Colonic mucosa (tissue), 4 donors: ENCODE measurements at regions not wholly inside any gene's neighbourhood (a gene's known extent, or its start where the extent isn't known, plus 50 kb on each side); places are given as distances from the start of the nearest gene placed in this dataset.

Source experiments
- DNase-seq: peaks from one replicate; pipeline ENCODE4 v3.0.0-alpha.2; 2020
- H3K27ac ChIP-seq: fragments of 200-600 bp; one replicate; pipeline ENCODE4 v1.8.0; 2021
- H3K27me3 ChIP-seq: fragments of 200-600 bp; one replicate; pipeline ENCODE4 v1.8.0; 2021
- H3K36me3 ChIP-seq: fragments of 200-600 bp; one replicate; pipeline ENCODE4 v1.8.0; 2021
- H3K4me1 ChIP-seq: fragments of 200-600 bp; one replicate; pipeline ENCODE4 v1.8.0; 2021; ENCODE audit warnings: mild to moderate bottlenecking
- H3K4me3 ChIP-seq: fragments of 200-600 bp; one replicate; pipeline ENCODE4 v1.8.0; 2021
- H3K9ac ChIP-seq, 2 donors: one replicate each; pipeline ENCODE4 v1.7.0; 2013; ENCODE audit warnings: control low read depth in 2 of 2, low read depth in 2 of 2, low read length in 2 of 2
- H3K9me3 ChIP-seq: fragments of 200-600 bp; one replicate; pipeline ENCODE4 v1.8.0; 2021
- intact Hi-C: fragments of 100-400 bp; cut with DNase I; formaldehyde crosslinking; loops from one replicate; pipeline ENCODE4 v1.14.1; 2022
- TF ChIP-seq, protein P1 (sequence below): fragments of 200-600 bp; IDR thresholded peaks from one replicate; pipeline ENCODE4 v1.8.0; 2022; ENCODE audit warnings: antibody characterized with exemption, mild to moderate bottlenecking
- donor health status: healthy.
- donor health status: DM: no; HTN: no; CAD: no.
- donor health status: DM: no; HTN: no; CAD: no.

DNA sequence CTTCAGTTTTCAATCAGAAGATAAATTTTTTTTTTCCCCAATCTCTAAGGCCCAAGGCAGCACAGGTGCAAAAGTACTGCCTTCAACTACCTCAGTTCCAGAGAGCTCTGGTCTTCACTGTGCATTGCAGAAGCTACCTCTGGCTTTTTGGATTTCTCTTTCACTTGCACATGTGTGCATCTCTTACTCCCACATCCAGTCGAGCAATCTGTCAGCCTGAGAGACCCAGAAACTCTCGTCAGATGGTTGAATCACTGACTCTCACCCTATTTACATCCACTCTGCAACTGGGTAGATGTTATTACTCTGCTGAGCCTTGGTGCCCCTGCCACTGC is 813.8 kb downstream of the NR2F2 start:
- no peak overlapping the region for H3K4me3 ChIP-seq
- no peak overlapping the region for H3K9ac ChIP-seq
- no peaks in the 10 kb centered on the region for H3K27me3 ChIP-seq
- no peaks in the 10 kb centered on the region for H3K9me3 ChIP-seq
- no peaks in the 10 kb centered on the region for H3K4me1 ChIP-seq
- H3K27ac ChIP-seq, result no peak overlapping the region
- no peaks in the 10 kb centered on the region for H3K36me3 ChIP-seq
- DNase-seq, result no peak
- intact Hi-C loops, result no loop called here
- TF ChIP-seq, protein P1, sequence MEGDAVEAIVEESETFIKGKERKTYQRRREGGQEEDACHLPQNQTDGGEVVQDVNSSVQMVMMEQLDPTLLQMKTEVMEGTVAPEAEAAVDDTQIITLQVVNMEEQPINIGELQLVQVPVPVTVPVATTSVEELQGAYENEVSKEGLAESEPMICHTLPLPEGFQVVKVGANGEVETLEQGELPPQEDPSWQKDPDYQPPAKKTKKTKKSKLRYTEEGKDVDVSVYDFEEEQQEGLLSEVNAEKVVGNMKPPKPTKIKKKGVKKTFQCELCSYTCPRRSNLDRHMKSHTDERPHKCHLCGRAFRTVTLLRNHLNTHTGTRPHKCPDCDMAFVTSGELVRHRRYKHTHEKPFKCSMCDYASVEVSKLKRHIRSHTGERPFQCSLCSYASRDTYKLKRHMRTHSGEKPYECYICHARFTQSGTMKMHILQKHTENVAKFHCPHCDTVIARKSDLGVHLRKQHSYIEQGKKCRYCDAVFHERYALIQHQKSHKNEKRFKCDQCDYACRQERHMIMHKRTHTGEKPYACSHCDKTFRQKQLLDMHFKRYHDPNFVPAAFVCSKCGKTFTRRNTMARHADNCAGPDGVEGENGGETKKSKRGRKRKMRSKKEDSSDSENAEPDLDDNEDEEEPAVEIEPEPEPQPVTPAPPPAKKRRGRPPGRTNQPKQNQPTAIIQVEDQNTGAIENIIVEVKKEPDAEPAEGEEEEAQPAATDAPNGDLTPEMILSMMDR, result no peak

DNA sequence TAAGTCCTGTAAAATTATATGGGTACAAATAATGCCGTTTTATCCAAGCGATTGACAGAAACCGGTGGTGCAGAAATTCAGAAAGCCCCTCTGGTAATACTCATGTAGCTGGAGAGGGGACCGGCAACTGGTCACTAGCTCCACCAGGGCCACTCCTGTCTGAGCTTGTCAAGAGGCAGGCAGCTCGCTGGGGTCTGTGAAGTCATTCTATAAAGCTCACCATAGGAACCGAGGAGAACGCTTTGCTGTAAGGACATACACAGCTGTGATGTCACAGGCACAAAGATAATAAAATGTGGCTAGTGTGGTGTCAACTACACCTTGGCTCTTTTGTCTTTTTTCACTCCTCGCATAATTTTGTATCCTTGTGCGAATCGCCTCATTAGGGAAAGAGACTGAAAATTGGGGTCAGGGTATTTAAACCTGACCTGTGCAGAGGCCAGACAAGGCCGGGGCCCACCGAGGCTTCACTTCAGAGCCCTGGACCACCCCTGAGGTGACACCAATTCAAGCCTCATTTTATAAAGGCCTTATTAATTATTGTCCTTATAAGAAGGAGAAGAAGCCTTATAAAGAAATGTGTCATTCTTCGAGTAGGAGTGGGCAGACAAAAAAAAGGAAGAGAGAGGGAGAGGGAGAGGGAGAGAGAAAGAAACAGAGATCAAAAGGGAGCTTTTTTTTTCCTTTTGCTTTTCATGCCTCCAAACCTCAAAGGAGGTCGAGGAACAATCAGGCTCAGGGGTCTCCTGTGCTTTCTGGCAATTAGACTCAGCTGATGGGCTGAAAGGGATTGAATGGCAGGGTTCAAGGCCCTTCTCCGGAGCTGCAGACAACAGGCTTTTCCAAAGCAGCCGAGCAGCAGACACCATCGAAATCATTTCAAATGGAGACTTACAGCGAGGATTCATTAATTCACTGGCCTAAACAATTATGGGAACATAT is 813.3 kb upstream of the ARRDC4 start:
- Histone ChIP-seq H3K27ac (no peak overlapping the region), H3K4me1 (no peaks in the 10 kb centered on the region), H3K9ac (no peak overlapping the region), H3K9me3 (no peaks in the 10 kb centered on the region), H3K27me3 (no peaks in the 10 kb centered on the region), H3K36me3 (no peaks in the 10 kb centered on the region), H3K4me3 (no peak overlapping the region)
- DNase-seq, result no peak
- TF ChIP-seq, protein P1, result no peak
- intact Hi-C loops, result no loop called here

DNA sequence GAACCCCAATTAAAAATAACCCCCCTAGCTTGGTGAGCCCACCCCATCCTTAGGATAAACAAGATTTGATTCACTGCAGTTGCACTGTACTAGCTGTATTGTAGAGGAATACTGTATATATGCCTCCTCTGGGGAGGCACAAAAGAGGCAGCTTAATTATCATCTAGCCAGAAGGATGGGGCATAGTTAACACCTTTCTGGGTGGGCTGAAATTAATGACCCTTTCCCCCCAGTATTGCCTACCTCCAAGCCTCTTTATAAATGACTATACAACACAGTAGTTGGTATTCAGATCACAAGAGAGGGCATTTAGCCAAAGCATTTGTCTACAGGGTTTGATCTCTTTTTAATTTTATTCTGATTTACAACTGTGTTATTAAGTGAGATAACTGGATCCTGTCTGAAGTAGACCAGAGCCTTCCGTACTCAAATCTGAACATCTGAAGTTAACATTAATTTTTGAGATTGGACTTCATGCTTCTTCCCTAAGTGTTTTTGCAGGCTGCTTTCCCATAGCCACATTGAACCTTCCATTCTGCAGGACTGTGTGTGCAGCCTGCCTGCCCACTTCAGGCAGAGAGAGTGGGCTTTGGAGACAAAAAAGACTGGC is 807.0 kb upstream of the ARRDC4 start:
- no peaks in the 10 kb centered on the region for H3K36me3 ChIP-seq
- no peaks in the 10 kb centered on the region for H3K9me3 ChIP-seq
- intact Hi-C loops, result no loop called here
- H3K27ac ChIP-seq, result no peak overlapping the region
- no peak overlapping the region for H3K4me3 ChIP-seq
- no peak for DNase-seq
- no peak overlapping the region for H3K9ac ChIP-seq
- no peaks in the 10 kb centered on the region for H3K27me3 ChIP-seq
- H3K4me1 ChIP-seq, result no peaks in the 10 kb centered on the region
- TF ChIP-seq, protein P1, result no peak

DNA sequence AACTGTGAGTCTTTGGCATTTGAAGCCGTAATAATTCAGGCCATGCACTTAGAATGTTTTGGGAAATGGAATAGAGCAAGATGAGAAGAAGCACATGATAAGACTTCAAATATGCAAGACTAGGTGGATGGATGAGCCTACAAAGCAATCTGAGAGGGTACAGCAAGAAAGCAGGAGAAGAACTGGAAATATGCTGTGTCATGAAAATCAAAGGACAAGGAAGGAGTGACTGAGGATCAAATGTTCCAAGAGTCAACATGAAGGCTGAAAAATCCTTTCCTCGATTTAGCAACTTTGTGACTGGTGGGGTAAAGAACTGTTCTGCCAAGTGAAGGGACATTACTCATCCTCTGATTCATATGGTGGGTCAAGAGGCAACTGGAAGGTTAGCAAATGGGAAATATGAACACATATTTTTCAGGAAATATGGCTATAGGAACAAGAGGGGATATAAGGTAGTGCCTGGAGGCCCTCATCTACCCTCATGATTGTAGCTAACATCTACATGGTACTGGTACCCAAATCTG is 803.7 kb upstream of the ARRDC4 start:
- Histone ChIP-seq H3K27ac (no peak overlapping the region), H3K27me3 (no peaks in the 10 kb centered on the region), H3K4me1 (no peaks in the 10 kb centered on the region), H3K9me3 (no peaks in the 10 kb centered on the region), H3K4me3 (no peak overlapping the region), H3K9ac (no peak overlapping the region), H3K36me3 (no peaks in the 10 kb centered on the region)
- no peak for DNase-seq
- intact Hi-C loops, result no loop called here
- TF ChIP-seq, protein P1, result no peak

DNA sequence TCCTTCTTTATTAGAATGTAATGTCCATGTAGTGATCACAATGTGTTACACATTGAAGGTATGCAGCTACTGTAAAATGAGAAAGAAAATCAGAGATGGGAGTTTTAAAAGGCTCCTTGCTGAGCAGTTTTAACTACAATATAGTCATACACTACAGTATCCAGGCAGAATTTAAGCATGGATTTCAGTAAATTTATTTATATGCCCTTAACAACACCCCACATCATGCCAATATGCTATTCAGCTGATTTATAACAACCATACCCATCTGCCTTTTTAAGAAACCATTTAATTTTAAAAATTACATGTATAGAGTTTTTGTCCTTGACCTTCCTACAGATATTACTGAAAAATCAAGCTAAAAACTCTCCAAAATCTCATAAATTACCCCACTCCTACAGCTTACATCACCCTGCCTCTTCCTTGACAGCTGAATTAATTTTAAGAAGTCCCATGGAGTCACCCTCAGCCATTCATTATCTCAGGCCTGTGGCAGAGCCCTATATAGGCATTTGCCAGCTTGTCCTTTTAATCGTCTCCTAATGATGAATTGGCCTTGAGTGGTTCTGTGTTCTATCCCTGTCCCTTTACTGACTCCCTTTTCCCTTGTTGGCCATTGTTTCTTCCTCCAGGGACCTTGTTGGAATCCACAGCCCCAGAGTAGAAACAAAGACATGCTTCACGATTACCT is 797.6 kb upstream of the ARRDC4 start:
- no peak for DNase-seq
- intact Hi-C loops, result no loop called here
- no peak overlapping the region for H3K9ac ChIP-seq
- H3K36me3 ChIP-seq, result no peaks in the 10 kb centered on the region
- no peaks in the 10 kb centered on the region for H3K4me1 ChIP-seq
- no peaks in the 10 kb centered on the region for H3K9me3 ChIP-seq
- H3K4me3 ChIP-seq, result no peak overlapping the region
- TF ChIP-seq, protein P1, result no peak
- no peak overlapping the region for H3K27ac ChIP-seq
- H3K27me3 ChIP-seq, result no peaks in the 10 kb centered on the region
